ENCODE measurements at regions not wholly inside any gene's neighbourhood (a gene's known extent, or its start where the extent isn't known, plus 50 kb on each side); places are given as distances from the start of the nearest gene placed in this dataset.

- intact Hi-C loops (cut with DNase I) = no loop called here
- Histone ChIP-seq H3K27ac (no peak overlapping the region), H3K9me3 (replicated peaks in 1 of 3) (peaks cover 0 to 5% (median 0%) of the 10 kb centered on the region in 3 donors), H3K4me3 (no peak overlapping the region), H3K4me1 (replicated peaks in 1 of 2) (no peaks in the 10 kb centered on the region), H3K36me3 (replicated peaks in 1 of 2) (no peaks in the 10 kb centered on the region), H3K27me3 (no peaks in the 10 kb centered on the region)
- no peak for DNase-seq
- 54 to 79% (median 65%) methylated on average over 3 of the region's 3 CpGs for WGBS, 4 donors
- TF ChIP-seq POLR2A (IDR thresholded peaks at IDR 0.05) (no peak), CTCF (IDR thresholded peaks at IDR 0.05) (no peak)
Measured at GRCh38 chr10:60564475-60564874, 174.8 kb upstream of the ANK3 start.

- TF ChIP-seq CTCF (IDR thresholded peaks at IDR 0.05) = no peak
- no peak for TF ChIP-seq POLR2A (IDR thresholded peaks at IDR 0.05)
- Histone ChIP-seq H3K9me3 (replicated peaks in 1 of 3) (peaks cover 0 to 5% (median 0%) of the 10 kb centered on the region in 3 donors), H3K36me3 (replicated peaks in 1 of 2) (no peaks in the 10 kb centered on the region), H3K27ac (no peak overlapping the region), H3K4me1 (replicated peaks in 1 of 2) (no peaks in the 10 kb centered on the region), H3K4me3 (no peak overlapping the region), H3K27me3 (no peaks in the 10 kb centered on the region)
- no peak for DNase-seq
- intact Hi-C loops (cut with DNase I) = no loop called here
- WGBS, 4 donors = 45 to 77% (median 55%) methylated on average over 2 of the region's 2 CpGs
Measured at GRCh38 chr10:60560451-60560850, 170.8 kb upstream of the ANK3 start.

GRCh38 chr10:60555700-60556099 lies 166.0 kb upstream of the ANK3 start:
- Histone ChIP-seq H3K4me3 (no peak overlapping the region), H3K4me1 (replicated peaks in 1 of 2) (no peaks in the 10 kb centered on the region), H3K9me3 (replicated peaks in 1 of 3) (peaks cover 0 to 3% (median 0%) of the 10 kb centered on the region in 3 donors), H3K36me3 (replicated peaks in 1 of 2) (no peaks in the 10 kb centered on the region), H3K27ac (no peak overlapping the region), H3K27me3 (no peaks in the 10 kb centered on the region)
- 69 to 75% (median 71%) methylated on average over 5 of the region's 5 CpGs for WGBS, 4 donors
- intact Hi-C loops (cut with DNase I) = no loop called here
- DNase-seq = no peak
- no peak for TF ChIP-seq POLR2A (IDR thresholded peaks at IDR 0.05)
- TF ChIP-seq CTCF (IDR thresholded peaks at IDR 0.05) = no peak

GRCh38 chr10:60549686-60550085 lies 160.0 kb upstream of the ANK3 start:
- TF ChIP-seq CTCF (IDR thresholded peaks at IDR 0.05) = peak in 2 of 6 experiments; percentile 25 to 27
- no peak for TF ChIP-seq POLR2A (IDR thresholded peaks at IDR 0.05)
- DNase-seq = no peak
- Histone ChIP-seq H3K9me3 (replicated peaks in 1 of 3) (no peaks in the 10 kb centered on the region), H3K4me3 (no peak overlapping the region), H3K27me3 (no peaks in the 10 kb centered on the region), H3K36me3 (replicated peaks in 1 of 2) (no peaks in the 10 kb centered on the region), H3K27ac (no peak overlapping the region), H3K4me1 (replicated peaks in 1 of 2) (no peaks in the 10 kb centered on the region)
- intact Hi-C loops (cut with DNase I) = no loop called here
- WGBS, 4 donors = 31 to 78% (median 50%) methylated on average over 1 of the region's 1 CpG

Measured in adrenal gland (tissue), 9 donors.